ENCODE measurements at regions not wholly inside any gene's neighbourhood (a gene's known extent, or its start where the extent isn't known, plus 50 kb on each side); places are given as distances from the start of the nearest gene placed in this dataset.
"Not testable (repeated sequence)": the region's sequence is repeated elsewhere in the genome, so short reads cannot be mapped to it uniquely, and the experiment has no call there.

DNA sequence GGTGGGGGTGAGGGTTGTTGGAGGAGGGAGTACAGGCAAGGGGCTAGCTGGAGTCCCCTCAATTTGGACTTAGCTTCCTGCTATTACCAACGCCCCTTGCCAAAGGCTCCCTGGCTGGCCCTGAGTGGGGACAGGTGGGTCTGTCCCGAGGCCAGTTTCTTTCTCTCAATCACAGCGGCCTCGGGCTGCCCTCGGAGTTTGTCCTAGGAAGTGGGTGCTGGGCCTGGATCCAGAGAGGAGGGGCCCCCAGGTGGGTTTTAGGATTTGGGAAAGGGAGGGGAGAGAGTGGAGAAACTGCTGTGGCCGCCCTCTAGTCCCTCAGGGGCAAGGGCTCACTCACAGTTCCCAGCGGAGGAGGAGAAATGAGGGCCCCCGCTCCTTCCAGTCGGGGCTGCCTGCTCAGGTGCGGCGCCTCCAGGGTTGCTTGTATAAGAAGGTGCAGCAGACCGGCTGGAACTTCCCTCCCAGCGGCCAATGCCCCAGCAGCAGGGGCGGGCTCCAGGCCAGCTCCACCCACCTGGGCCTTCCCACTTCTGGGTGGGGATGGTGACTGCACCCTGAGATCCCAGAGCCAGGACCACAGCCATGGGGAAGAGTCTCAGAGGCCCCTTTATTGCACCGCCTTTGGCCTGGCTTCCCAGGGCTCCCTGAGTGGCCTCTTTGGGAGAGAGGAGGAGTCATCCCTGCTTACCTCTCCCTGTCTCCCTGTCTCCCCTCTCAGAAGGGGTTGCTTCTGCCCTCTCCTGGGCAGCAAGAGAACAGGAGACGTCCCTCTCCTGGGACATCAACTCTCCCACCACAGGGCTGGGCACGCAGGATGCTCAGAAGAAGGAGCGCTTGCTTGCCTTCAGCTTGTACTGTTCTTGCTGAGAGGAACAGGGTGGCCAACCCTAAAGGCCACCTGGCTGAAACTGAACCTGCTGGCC lies 112.0 kb upstream of the SMURF2 start:
- DNase-seq (ENCODE audit: low spot score), result peak; percentile 45
- peak; percentile 15 for ATAC-seq

- DNase-seq (ENCODE audit: low spot score), result no peak
- ATAC-seq, result no peak
Measured at GRCh38 chr17:64773386-64773835, 111.3 kb upstream of the SMURF2 start.

DNA sequence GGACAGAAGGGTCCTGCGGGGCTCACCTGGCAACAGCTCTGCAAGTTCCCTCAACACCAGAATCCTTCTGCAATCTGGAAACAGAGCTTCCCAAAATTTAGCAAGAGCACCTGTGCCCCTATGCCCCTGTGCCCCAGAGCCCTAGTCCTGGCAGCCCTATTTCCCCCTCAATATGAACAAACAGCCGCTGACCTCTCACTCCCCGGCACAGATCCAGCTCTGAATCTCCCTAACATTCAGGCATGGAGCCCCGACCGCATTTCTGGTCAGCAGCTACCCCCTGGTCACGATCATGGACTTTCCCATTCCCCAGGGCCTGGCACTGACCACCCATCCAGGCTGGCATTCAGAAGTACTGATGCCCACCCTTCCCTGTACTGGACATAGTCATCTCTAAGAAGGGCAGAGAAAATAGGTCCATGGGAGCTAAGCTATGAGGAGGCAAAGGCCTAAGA lies 110.8 kb upstream of the SMURF2 start:
- ATAC-seq (no peak), DNase-seq (ENCODE audit: low spot score) (peak; percentile 27)

GRCh38 chr17:64771980-64772844 lies 110.1 kb upstream of the SMURF2 start:
- DNase-seq (ENCODE audit: low spot score) (peak; percentile 38), ATAC-seq (no peak)

DNA sequence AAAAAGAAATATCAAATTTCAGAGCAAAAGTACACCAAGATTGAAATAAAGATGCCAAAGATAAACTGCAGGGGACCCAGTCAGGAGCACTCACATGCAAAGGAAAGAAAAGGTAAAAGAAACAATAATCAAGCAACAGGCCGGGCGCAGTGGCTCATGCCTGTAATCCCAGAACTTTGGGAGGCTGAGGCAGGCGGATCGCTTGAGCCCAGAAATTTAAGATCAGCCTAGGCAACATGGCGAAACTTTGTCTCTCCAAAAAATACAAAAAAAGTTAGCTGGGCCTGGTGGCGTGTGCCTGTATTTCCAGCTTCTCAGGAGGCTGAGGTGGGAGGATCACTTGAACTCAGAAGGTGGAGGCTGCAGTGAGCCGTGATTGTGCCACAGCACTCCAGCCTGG lies 107.6 kb upstream of the SMURF2 start:
- ATAC-seq, result no peak

DNA sequence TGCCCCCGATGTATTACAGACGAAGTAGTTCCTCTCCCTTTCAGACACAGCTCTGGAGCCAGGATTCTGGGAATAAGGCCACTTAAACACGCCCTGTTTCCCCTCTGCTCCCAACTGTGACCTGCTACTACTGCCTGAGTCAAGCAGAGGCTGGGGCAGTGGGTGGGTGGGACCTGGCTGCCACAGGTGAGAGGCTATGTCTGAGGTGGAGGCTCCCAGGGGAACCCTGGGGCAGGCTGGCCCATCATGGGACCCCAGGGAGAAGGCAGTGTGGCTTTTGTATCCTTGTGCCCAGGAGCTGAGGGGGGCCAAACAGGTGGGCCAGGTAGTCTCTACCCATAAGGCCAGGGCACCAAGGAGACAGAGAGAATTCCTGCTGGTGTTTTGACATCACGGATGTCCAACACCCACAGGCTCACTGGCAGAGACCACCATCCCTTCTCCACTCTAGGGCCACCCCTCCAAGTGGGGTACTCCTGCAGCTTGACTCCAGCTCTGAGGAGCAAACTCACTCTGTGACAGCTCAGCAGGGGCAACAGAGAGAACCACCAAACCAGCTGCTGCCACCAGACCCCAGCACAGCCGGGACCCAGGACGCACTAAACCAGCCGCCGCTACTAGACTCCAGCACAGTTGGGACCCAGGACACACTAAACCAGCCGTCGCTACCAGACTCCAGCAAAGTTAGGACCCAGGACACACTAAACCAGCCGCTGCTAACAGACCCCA lies 105.3 kb upstream of the SMURF2 start:
- no peak for DNase-seq (ENCODE audit: low spot score)
- ATAC-seq, result no peak

More for the DNA sequence above, 107.6 kb upstream of the SMURF2 start:
- no peak for DNase-seq (ENCODE audit: low spot score)

- DNase-seq (ENCODE audit: low spot score) (no peak), ATAC-seq (no peak)
Measured at GRCh38 chr17:64765191-64765889, 103.2 kb upstream of the SMURF2 start.

DNA sequence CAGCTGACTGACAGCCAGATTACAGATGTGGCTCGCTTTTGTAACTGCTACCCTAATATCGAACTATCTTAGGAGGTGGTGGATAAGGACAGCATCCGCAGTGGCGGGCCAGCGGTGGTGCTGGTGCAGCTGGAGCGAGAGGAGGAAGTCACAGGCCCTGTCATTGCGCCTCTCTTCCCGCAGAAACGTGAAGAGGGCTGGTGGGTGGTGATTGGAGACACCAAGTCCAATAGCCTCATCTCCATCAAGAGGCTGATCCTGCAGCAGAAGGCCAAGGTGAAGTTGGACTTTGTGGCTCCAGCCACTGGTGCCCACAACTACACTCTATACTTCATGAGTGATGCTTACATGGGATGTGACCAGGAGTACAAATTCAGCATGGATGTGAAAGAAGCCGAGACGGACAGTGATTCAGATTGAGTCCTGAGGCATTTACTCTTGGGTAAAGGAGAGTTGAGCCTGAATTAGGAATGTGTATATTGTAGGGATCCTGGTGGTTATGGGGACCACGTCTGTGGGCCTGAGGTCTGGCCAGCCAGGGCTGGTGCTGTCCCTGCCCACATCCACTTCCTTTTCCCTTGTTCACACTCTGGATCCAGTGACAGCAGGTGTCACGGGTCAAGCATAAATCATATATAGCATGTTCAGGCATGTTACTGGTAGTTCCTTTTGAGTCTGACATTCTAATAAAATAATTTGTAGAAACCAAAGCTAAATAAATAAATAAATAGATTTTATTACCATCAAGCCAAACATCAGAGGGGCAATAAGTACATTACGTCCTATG lies 89.0 kb upstream of the SMURF2 start:
- peak; percentile 23 for DNase-seq (ENCODE audit: low spot score)
- no peak for ATAC-seq

DNA sequence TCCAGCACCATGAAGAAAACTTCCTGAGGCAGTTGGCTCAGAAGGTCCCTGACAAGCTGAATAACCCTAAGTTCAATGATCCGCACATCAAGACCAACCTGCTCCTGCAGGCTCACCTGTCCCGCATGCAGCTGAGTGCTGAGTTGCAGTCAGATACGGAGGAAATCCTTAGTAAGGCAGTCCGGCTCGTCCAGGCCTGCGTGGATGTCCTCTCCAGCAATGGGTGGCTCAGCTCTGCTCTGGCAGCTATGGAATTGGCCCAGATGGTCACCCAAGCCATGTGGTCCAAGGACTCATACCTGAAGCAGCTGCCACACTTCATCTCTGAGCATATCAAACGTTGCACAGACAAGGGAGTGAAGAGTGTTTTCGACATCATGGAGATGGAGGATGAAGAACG lies 88.4 kb upstream of the SMURF2 start:
- ATAC-seq (no peak), DNase-seq (ENCODE audit: low spot score) (peak; percentile 22)

- DNase-seq (ENCODE audit: low spot score) (no peak), ATAC-seq (no peak)
Measured at GRCh38 chr17:64749306-64749705, 87.2 kb upstream of the SMURF2 start.

- no peak for ATAC-seq
- DNase-seq (ENCODE audit: low spot score), result no peak
Measured at GRCh38 chr17:64747938-64748540, 85.9 kb upstream of the SMURF2 start.

GRCh38 chr17:64742326-64742725 lies 80.2 kb upstream of the SMURF2 start:
- ATAC-seq, result no peak
- no peak for DNase-seq (ENCODE audit: low spot score)

- ATAC-seq; DNase-seq (ENCODE audit: low spot score): not testable (repeated sequence)
Measured at GRCh38 chr17:64741916-64742315, 79.8 kb upstream of the SMURF2 start.

DNA sequence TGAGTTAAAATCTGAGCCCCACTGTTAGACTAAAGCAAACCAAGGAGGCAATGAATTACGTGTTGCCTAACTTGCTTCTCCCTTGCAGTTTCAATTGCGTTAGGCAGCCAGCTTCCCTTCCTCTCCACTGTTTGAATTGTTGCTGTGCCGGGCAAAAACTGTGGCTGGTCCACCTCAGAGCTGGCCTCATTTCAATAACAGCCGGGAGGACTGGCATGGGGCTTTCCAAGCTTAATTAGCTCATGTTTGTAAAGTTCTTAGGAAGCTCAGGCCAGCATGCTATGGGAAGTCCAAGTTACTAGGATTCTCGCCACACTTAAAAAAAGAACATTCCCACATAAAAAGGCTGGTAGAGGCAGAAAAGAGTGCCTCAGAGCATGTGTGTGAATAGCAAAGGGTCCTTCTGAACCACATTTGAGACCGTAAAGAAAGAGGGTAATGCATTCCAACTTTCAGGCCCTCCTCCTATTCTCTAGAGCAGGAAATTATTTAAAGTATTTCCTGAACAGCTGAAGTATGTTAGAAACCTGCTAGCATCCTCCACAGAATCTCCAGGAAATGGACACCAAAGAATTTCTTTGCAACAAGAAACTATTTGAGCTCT lies 79.0 kb upstream of the SMURF2 start:
- no peak for DNase-seq (ENCODE audit: low spot score)

DNA sequence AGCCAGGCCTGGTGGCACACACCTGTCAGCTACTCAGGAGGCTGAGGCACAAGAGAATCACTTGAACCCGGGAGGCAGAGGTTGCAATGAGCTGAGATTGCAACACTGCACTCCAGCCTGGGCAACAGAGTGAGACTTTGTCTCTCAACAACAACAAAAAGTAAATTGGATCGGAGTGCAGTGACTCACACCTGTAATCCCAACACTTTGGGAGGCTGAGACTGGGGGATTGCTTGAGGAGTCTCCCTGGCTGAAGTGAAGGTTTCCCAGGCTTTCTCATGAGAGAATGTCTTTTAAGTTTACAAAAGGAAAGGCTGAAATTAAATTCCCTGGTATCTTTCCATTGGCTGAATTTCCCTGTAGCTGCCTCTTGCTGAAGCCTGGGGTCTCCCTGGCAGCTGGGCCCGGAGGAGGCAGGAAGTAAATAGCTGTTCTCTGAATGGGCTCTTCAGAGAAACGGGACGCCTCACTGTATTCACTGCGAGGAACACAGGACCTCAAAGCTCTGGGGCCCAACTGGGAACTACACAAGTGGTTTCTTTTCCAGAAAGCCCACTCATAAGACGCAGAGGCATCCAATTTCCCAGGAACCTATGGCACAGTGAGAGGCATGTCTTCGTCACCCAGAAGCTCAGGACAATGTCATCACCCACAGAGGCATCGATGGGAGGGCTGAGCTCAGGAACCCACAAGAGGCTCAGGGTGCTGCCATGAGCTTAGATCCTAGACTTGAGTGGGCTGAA lies 77.4 kb upstream of the SMURF2 start:
- no peak for DNase-seq (ENCODE audit: low spot score)
- no peak for ATAC-seq

More for the DNA sequence above, 79.0 kb upstream of the SMURF2 start:
- peak; percentile 56 for ATAC-seq

- DNase-seq (ENCODE audit: low spot score) (no peak), ATAC-seq (peak; percentile 85)
Measured at GRCh38 chr17:64736804-64737492, 74.8 kb upstream of the SMURF2 start.

- DNase-seq (ENCODE audit: low spot score), result peak; percentile 48
- peak; percentile 55 for ATAC-seq
Measured at GRCh38 chr17:64732336-64733006, 70.4 kb upstream of the SMURF2 start.
